NAMALWA (cell line): ENCODE measurements at regions not wholly inside any gene's neighbourhood (a gene's known extent, or its start where the extent isn't known, plus 50 kb on each side); places are given as distances from the start of the nearest gene placed in this dataset.
"Not testable (repeated sequence)": the region's sequence is repeated elsewhere in the genome, so short reads cannot be mapped to it uniquely, and the experiment has no call there.

ENCODE experiments used
- DNase-seq: peaks from one replicate; pipeline ENCODE4 v3.0.0-alpha.2; 2015; ENCODE audit warnings: low spot score

DNA sequence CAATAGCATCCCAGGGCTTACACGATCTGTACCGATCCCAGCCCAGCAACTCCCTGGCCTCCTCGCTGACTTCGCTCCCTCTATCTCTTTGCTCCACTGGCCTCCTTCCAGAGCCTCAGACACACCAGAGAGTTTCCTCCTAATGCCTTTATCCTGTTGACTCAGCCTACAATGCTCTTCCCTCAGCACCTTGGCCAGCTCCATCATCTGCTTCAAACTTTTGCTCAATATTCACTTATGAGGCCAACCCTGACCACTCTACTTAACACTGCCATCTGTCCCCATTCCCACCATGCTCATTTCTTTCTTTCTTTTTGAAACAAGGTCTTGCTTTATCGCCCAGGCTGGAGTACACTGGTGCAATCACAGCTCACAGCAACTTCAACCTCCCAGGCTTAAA lies 180.9 kb downstream of the CEP170 start:
- not testable (repeated sequence) for DNase-seq

DNA sequence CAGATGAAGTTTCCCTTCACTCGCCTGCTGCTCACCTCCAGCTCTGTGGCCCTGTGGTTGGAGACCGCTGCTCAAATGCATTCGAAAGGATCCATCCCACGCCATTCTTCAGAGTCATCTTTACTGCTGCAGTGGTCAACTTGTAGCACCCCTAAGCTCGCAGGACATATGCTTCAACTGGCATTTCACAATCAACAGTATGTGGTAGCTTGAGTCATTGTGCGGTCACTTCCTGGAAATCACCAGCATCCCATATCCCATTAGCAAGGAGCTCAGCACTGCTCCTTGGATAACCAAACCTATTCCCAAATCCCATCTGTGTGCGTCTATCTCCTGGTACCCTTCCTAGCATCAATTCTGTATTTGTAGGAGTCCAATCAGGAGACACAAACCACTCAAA lies 188.0 kb downstream of the CEP170 start:
- not testable (repeated sequence) for DNase-seq

DNA sequence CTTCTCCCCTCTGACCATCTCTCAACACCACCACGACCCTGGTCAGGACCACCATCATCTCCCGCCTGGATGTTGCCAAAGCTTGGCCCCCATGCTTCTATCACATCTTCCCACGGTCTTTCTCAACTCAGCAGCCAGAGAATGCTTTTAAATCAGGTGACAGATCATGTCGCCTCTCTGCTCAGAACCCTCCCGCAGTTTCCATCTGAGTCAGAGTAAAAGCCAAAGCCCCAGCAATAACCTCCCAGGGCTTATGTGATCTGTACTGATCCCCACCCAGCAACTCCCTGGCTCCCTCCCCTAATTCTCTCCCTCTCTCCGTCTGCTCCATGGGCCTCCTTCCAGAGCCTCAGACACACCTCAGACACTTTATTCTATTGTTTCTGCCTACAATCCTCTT lies 193.1 kb downstream of the CEP170 start:
- DNase-seq = not testable (repeated sequence)

DNA sequence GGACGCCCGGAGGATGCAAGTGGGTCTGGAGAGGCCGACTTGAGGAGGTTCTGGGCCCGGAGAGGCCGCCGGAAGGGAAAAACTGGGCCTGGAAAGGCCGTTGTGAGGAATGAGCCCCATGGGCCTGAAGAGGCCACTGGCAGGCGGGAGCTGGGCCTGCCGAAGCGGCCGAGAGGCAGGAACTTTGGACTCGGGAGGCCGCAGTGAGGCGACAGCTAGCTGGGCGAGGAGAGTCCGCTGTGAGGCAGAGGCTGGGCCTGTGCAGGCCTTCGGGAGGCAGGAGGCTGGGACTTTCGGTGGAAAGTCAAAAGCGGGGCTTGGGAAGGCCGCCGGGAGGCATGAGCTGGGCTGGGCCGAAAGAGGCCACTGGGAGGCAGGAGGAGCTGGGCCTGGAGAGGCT lies 199.6 kb downstream of the CEP170 start:
- not testable (repeated sequence) for DNase-seq

GRCh38 chr1:243055091-243055490 lies 200.0 kb downstream of the CEP170 start:
- not testable (repeated sequence) for DNase-seq

DNA sequence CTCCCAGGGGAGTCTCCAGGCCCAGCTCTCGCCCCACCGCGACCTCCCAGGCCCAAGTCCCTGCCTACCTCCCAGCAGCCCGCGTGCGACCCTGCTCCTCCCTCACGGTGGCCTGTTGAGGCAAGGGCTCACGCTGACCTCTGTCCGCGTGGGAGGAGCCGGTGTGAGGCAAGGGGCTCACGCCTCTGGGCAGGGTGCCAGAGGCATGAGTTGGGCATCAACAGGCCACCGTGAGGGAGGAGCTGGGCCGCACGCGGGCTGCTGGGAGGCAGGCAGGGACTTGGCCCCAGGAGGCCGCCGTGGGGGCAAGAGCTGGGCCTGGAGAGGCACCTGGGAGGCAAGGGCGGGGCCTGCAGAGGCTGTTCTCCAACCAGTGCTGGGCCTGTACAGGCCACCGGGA lies 200.4 kb downstream of the CEP170 start:
- not testable (repeated sequence) for DNase-seq

DNA sequence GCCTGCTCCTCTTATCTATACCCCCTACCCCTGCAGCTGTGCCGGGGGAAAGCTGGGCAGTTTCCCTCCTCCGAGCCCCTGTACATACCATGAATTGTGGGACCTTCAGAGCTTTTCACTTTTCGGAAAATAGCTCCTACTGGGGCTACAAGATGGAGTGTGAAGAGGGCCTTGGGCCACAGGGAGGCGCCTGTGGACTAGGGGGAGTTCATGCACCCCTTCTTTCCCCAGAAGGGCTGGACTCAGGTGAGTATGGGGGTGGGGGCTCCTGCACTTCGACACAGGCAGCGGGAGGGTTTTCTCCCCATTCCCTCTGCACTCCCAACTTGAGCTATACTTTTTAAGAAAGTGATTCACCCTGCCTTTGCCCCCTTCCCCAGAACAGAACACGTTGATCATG lies 202.0 kb downstream of the CEP170 start:
- not testable (repeated sequence) for DNase-seq

DNA sequence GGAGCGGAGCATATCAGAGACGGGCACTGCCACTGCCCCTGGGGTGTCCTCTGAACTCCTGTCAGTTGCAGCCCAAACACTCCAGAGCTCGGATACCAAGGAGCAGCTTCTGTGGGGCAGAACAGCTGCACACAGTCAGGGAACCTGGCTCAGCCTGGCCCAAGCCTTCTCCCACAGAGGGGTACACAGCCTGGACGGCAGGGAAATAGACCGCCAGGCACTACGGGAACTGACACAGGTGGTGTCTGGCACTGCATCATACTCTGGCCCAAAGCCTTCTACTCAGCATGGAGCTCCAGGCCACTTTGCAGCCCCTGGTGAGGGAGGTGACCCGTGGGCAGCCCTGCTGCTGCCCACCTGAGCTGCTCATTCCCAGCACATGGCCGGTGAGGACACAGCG lies 204.5 kb downstream of the CEP170 start:
- not testable (repeated sequence) for DNase-seq

- DNase-seq = not testable (repeated sequence)
Observed at GRCh38 chr1:243049716-243050115, 205.4 kb downstream of the CEP170 start.

GRCh38 chr1:243021365-243021764 lies 233.7 kb downstream of the CEP170 start:
- not testable (repeated sequence) for DNase-seq

DNA sequence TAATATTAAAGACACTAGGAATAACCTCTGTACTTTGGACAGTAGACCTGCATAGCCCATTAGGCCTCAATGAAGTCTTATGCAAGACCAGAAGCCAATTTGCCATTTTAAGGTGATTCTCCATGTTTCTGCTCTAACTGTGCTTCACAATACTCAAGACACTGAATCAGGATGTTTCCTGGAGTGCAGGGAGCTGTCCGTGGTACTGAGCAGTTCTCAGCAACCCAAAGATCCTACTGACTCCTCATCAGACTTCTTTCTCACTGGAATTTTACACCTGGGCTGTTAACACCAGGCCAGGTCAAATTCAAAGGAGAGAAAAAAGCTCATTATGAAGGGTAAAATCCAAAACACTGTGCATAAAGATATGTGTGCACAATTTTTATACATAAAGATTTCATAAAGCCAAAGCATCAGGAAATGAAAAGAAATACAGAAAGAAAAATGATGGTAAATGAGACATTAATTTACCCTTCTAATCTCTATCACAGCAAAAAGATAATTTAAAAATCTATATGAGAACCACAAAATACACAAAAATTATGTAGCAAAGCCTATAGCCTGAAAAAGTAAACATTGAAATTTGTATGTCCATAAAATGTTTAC lies 235.9 kb downstream of the CEP170 start:
- DNase-seq = not testable (repeated sequence)

- not testable (repeated sequence) for DNase-seq
Observed at GRCh38 chr1:243010719-243011118, 244.4 kb downstream of the CEP170 start.

DNA sequence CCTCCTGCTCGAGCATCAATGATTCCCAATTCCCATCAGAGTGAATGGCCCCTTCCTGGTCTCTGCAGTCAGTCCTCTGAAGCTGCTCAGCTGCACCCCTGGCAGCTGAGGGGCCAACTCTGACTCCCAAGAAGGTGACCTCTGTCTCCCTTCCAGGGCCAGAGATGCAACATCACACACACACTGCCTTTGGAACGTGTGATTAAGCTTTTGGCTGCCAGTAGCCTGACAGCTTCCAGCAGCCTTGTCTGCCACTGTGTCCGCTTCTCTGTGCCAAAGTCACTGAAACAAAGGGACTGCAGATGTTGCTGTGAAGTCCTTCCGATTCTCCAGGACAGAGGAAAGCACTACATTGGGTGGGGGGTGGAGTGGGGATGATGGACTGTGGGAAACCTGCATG lies 254.1 kb downstream of the CEP170 start:
- DNase-seq = not testable (repeated sequence)

GRCh38 chr1:242992776-242993175 lies 262.3 kb downstream of the CEP170 start:
- DNase-seq = not testable (repeated sequence)

- DNase-seq = not testable (repeated sequence)
Observed at GRCh38 chr1:242985096-242985495, 270.0 kb downstream of the CEP170 start.

DNA sequence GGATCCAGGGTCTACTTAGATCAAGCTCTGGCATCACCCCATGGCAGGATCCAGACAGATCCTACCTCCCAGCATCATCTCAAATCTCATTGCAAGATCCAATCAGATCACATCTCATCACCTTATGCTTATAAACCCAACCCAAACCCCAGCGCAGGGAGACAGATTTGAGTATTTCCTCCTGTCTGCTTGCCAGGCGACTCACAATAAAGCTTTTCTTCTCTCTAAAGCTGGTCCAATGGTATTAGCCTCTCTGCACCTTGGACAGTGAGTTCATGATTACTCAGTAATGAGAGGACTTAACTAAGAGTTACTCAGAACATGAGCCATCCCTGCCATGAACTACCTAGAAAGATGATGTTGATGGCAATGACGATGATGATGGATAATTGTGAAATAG lies 281.7 kb downstream of the CEP170 start:
- not testable (repeated sequence) for DNase-seq

DNA sequence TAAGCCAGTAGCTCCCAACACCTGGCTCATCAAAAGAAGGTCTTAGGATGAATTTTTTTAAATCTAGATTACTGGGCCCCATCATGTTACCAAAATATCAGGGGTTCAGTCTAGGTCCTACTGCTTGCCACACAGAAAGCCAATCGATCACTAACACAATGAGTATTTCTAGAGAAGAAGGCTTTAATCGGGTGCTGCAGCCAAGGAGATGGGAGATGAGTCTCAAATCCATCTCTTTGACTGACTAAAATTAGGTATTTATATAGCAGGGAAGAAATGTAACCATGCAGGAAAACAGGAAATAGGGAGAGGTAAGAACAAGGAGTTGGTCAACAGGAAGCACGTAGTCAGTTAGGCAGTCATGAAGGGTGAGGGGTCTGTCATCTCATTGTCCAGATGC lies 288.2 kb downstream of the CEP170 start:
- no peak for DNase-seq

DNA sequence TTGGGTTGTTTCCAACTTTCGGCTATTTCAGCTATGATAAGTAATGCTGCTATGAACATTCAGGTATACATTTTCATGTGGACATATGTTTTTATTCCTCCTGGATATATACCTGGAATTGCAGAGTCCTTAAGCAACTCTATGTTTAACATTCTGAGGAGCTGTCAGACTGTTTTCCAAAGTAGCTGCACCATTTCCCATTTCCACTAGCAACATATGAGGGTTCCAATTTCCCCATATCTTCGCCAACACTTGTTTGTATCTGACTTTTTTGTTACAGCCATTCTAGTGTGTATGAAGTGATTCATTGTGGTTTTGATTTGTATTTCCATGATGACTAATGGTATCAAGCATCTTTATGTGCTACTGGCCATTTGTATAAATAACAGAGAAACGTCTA lies 295.7 kb downstream of the CEP170 start:
- not testable (repeated sequence) for DNase-seq

- DNase-seq = not testable (repeated sequence)
Observed at GRCh38 chr1:242954945-242955344, 300.1 kb downstream of the CEP170 start.

DNA sequence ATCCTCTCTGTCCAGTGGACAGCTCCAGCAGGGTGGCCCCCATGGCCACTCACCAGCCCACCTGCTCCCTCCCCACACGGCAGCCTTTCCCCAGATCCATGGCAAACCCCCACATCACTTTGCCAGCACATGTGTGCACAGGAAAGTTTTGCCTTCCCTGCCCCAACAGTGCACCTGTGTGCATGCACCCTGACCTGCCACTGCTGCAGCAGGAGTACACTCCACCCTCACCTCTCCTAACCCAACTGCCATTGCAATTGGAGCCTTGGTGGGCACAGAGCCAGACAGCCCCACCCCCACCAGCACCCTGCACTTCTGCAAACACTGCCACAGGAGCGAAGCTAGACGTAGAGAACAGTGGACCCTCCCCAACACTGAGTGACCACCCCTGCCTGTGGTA lies 308.9 kb downstream of the CEP170 start:
- DNase-seq = no peak

DNA sequence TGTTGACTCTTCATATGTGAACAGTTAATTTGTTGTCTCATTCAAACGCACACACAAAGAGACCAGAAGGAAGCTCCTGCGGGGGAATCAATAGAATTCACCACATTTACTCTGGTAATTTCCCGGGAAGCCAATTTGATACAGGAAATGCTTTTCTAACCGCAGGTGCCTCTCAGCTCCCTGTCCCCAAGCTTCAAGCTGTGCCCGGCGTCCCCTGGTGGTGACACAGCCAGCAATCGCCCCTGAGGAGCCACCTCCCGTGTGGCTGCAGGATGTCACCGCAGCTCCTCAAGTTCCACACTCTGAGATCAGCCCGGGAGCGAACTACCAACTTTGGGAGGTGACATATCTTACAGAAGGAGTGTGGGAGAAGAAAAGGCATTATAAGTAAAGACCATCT lies 318.4 kb downstream of the CEP170 start:
- peak; percentile 10 for DNase-seq

DNA sequence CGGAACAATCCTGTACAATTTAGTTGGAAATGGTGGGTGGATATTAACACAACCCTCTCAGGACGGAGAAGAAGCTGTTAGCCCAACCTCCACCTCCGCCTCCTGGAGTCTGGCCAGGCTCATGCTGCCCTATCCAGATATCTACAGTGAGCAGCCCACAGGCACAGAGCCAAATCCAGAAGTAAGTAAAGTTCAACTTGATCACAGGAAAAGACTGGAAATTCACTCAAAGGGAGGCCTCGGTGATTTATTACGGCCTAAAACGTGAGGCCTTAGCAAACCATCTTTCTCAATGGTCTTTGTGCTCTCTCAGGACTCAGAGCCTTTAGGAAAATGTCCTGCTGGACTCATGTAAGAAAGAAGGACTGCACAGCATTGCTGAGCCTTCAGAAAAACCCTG lies 330.4 kb downstream of the CEP170 start:
- not testable (repeated sequence) for DNase-seq

- DNase-seq = not testable (repeated sequence)
Observed at GRCh38 chr1:242923603-242924002, 331.5 kb downstream of the CEP170 start.

DNA sequence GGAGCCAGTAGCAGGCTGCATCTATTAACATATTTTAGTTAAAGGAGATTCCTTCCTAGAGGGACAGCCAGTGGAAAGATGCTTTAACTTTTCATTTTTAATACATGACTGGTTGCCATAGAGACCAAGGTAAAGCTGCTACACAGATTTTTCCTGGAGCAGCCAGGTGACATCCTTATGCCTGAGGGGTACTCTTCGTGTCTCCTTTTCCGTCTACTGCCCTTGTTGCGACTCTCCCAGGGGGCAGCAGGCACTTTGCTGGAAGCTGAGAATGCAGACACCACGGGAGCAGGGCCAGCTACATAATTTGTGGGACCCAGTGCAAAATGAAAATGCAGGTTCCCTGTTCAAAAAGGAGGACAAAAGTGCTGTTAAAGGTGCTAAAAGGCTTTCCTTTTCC lies 340.4 kb downstream of the CEP170 start:
- DNase-seq = not testable (repeated sequence)
